ENCODE measurements at regions not wholly inside any gene's neighbourhood (a gene's known extent, or its start where the extent isn't known, plus 50 kb on each side); places are given as distances from the start of the nearest gene placed in this dataset. TPM values are rescaled to one million over a fixed set of nuclear protein-coding genes. Genes with fewer than 3 reads are reported as not detected.
"Not testable (repeated sequence)": the region's sequence is repeated elsewhere in the genome, so short reads cannot be mapped to it uniquely, and the experiment has no call there.

DNA sequence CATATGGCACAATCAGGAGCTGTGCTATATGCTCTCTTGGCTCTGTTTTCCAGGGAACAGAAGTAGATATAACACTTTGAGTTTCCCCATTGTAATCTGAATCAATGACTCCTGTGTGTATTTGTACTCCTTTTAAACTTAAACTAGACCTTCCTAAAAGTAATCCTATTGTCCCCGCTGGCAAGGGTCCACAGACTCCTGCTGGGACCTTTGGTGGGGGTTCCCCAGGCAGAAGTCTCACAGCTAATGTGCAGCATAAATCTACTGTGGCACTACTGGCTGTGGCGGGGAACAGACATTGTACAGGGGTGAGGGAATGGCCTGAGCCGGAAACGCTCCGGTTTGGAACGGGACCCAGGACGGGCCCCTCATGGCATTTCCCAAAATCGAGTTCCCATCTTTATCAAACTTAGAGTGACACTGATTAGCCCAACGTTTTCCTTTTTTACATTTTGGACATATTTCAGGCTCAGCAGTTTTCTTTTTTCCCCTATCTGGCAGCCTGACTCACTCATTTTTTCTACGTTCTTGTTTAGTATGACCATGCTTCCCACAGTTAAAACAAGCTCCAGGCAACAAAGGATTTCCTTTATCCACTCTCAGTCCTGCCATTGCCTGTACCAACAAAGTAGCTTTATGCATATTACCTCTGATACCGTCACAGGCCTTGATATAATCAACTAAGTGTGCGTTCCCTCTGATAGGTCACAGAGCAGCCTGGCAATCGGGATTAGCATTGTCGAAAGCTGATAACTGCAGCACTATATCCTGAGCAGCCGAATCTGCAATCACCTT is 59.5 kb upstream of the LPCAT1 start:
- DNase-seq = not testable (repeated sequence)

DNA sequence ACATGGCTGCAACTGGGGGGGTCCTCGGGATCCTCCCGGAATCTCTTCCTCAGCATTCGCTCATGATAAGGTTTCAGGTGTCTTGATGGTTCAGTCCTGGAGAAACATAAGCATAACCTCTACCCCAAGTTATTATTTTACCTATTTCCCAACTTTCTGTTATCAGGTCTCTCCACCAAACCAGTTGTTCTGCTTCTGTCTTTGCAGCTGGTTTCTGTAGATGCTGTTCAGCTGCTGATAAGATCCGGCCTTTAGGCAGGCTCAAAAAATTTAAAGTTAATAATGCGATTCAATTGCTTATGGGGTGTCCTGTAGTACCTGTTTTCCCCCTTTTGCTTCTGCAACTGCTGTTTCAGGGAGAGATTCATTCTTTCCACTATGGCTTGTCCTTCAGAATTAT is 55.6 kb upstream of the LPCAT1 start:
- DNase-seq = not testable (repeated sequence)

DNA sequence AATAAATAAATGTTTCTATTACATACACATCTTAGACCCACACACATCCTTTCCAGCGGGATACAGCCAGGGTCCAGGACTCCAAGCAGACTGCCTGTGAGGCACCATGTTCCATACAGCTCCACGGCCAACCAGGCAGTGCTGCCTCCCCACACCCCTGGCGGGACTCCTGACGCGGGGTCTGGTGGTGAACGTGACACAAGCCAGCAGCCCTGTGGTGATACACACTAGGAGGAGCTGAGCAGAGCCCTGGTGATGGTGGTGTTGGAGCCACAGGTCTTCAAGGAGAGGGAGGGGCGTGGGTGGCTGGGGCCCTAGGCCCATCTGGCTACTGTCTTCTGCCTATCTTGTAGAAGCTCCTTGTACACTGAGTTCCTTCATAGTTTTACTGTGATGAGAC is 53.1 kb upstream of the LPCAT1 start:
- not testable (repeated sequence) for DNase-seq

DNA sequence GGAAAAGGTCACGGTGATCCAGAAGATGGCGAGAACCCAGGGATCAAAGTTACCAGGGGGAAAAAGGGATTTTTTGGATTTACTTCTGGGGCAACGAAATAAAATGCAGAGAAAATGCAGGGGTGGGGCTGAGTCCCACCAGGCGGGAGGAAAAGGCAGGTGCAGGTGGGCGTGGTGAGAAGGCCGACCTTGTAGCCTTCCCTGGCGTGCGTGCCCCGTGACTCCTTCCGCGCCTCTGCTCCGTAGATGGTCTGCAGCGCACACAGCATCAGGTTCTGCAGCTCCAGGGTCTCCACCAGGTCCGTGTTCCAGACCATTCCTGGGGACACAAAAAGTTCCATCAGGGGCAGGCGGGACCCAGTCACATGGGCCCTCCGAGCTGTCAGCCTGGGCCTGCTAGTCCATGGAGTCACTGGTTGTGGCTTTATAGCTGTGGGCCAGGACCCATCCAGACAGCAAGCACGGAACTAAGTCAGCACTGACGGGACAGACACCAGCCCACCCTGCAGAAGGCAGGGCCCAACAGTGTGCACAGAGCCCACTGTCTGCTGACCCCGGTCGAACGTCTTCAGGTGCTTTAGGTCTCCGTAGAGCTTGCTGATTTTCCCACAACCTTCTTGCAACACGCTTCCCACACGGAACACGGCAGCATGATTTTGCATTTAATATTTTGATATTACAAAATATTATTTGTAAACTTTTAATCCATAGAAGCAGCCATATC is 52.4 kb upstream of the LPCAT1 start:
- DNase-seq = not testable (repeated sequence)

DNA sequence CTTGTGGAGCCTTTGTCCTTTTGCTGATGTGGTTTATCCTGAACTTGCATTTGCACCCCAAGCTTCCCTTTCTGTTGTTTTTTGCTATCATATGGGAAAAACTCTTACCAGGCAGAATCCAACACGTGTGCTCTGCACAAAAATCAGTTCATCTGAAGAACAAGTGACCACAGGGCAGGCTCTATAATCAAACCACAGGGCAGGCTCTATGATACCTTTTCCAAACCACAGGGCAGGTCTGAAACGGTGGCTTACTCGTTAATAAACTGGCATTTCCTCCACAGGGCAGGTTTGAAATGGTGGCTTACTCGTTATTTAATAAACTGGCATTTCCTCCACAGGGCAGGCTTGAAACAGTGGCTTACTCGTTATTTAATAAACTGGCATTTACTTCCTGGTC is 51.7 kb upstream of the LPCAT1 start:
- DNase-seq = not testable (repeated sequence)

DNA sequence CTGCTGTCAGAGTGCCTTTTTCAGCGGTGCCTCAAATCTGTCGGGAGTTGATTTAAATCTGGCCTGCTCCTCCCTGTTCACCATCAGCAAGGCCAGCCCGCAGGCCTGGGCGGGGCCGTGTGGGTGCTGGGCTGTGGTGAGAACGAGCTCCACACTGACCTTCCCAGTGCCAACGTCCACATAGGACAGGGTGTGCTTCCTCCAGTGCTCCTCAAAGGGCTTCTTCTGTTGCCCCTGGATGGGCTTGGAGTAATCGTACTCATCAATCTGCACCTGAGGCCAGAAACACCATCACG is 50.2 kb upstream of the LPCAT1 start:
- not testable (repeated sequence) for DNase-seq

DNA sequence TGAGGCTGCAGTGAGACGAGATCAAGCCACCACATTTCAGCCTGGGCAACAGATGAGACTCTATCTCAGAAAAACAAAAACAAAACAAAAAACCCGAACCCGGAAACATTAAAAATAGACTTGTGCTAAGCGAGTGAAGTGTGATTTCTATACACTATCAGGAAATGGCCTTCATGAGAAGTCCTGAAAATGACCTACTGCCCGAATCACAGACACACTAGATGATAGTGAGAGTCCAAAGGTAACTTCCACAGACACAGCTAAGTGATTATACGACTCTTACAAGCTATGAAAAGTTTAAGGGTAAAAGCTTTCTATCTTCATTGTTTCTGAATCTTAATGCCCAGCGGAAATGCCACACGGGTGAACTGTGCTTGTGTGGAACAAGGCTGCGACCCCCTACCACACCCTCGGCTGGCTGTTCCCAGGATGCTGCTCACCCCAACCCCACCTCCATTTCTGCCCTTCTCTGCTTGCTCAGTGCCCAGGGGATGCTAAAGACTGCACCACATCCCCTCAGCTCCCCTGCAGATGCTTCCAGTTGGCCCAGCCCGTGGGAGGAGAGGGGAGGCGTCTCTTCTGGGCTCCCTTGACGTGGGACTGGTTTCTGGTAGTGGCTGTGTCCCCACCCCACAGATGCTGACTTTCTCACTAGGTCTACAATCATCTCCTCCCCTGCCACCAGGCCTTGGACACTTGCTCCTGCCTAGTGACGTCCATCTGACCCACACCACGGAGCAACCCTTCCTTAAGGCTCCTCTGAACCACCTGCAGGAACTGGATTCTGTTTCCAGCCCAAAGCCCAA is 49.7 kb upstream of the LPCAT1 start:
- DNase-seq = not testable (repeated sequence)

Small RNA genes lying in the stretch of these regions (small RNA-seq; reads per million reads assigned to genes)
- gene AC091849.1 (ENCODE audit: low replicate concordance) = not detected
- not detected for gene MIR4277 (ENCODE audit: low replicate concordance)
